Panc1 (cell line): ENCODE measurements at regions not wholly inside any gene's neighbourhood (a gene's known extent, or its start where the extent isn't known, plus 50 kb on each side); places are given as distances from the start of the nearest gene placed in this dataset.

Source experiments
- ATAC-seq: fragments of 200-7000 bp; cut with Tn5 transposase; 2 replicates; pipeline ENCODE4 v1.9.1; 2020; ENCODE audit warnings: mild to moderate bottlenecking, moderate library complexity
- BruUV-seq: library from RNA; stranded (reverse); fragments of 400-500 nt; replicated peaks from 2 replicates; lab custom pipeline; 2021; lab: Mats Ljungman, UMichigan
- CTCF ChIA-PET: fragments of 300-600 bp; sonication (Branson Sonifier 250); formaldehyde crosslinking; loops from one replicate; lab custom pipeline; 2022; ENCODE audit warnings: antibody characterized with exemption; lab: Charles Lee
- POLR2A ChIA-PET: fragments of 300-600 bp; sonication (Branson Sonifier 250); formaldehyde crosslinking; loops from one replicate; lab custom pipeline; 2022; ENCODE audit warnings: antibody characterized with exemption; lab: Charles Lee
- DNase-seq: peaks from one replicate; pipeline ENCODE4 v3.0.0-alpha.2; 2010; ENCODE audit warnings: low read depth, low spot score
- H3K27ac ChIP-seq: 2 replicates; pipeline ENCODE4 v1.5.1; 2011; ENCODE audit warnings: mild to moderate bottlenecking, low read length, inconsistent platforms
- H3K27me3 ChIP-seq: fragments of 200-500 bp; sonication (Bioruptor generic); 2 replicates; pipeline ENCODE4 v1.6.0; 2014; ENCODE audit warnings: low read length, inconsistent platforms; ENCODE audit not compliant: control insufficient read depth, insufficient read depth
- H3K36me3 ChIP-seq: fragments of 200-500 bp; sonication (Bioruptor generic); 2 replicates; pipeline ENCODE4 v1.5.1; 2014; ENCODE audit warnings: inconsistent platforms, mild to moderate bottlenecking, low read length, moderate library complexity; ENCODE audit not compliant: control insufficient read depth, insufficient read depth
- H3K4me1 ChIP-seq: 2 replicates; pipeline ENCODE4 v1.5.1; 2011; ENCODE audit warnings: inconsistent platforms, mild to moderate bottlenecking, low read length, moderate library complexity; ENCODE audit not compliant: control insufficient read depth, insufficient read depth
- H3K4me3 ChIP-seq, 2 experiments: 2 replicates each; pipeline ENCODE4 v1.5.1; 2011 to 2012; ENCODE audit warnings: low read depth in 2 of 2, low read length in 2 of 2, mild to moderate bottlenecking in 2 of 2, inconsistent platforms in 1 of 2, moderate library complexity in 1 of 2
- H3K9me3 ChIP-seq: fragments of 200-500 bp; sonication (Bioruptor generic); 2 replicates; pipeline ENCODE4 v1.5.1; 2014; ENCODE audit warnings: low read depth, mild to moderate bottlenecking, inconsistent platforms, low read length, moderate library complexity; ENCODE audit not compliant: control insufficient read depth, insufficient read depth
- CTCF ChIP-seq: fragments of 450-650 bp; IDR thresholded peaks from 2 replicates; pipeline ENCODE4 v1.5.1; 2017; ENCODE audit warnings: mild to moderate bottlenecking
- POLR2AphosphoS5 ChIP-seq: IDR thresholded peaks from 2 replicates; pipeline ENCODE4 v1.6.1; 2012; ENCODE audit warnings: mild to moderate bottlenecking, low read depth, low read length, moderate library complexity
- REST ChIP-seq, 2 experiments: IDR thresholded peaks; 2 replicates each; pipeline ENCODE4 v1.6.1; 2011 to 2012; ENCODE audit warnings: low read depth in 2 of 2, control low read depth in 1 of 2, low read length in 1 of 2, mild to moderate bottlenecking in 1 of 2, moderate library complexity in 1 of 2; ENCODE audit not compliant: insufficient read depth in 1 of 2
- SIN3A ChIP-seq: IDR thresholded peaks from 2 replicates; pipeline ENCODE4 v1.6.1; 2012; ENCODE audit warnings: low read depth, mild to moderate bottlenecking, low read length, moderate library complexity, borderline replicate concordance; ENCODE audit not compliant: insufficient read depth
- TCF7L2 ChIP-seq: IDR thresholded peaks from 2 replicates; pipeline ENCODE4 v1.6.1; 2011; ENCODE audit warnings: mild to moderate bottlenecking, low read depth, low read length, inconsistent platforms
- in situ Hi-C: cut with HindIII; loops from 2 replicates; pipeline ENCODE4 v1.10.0; 2016; ENCODE audit warnings: low sequenced_read_pairs, low pct_unique_long_range_greater_than_20kb
- intact Hi-C: fragments of 100-400 bp; cut with micrococcal nuclease; formaldehyde crosslinking; loops from one replicate; pipeline ENCODE4 v1.10.0; 2022; ENCODE audit not compliant: unreplicated experiment

- Histone ChIP-seq H3K9me3 (no peaks in the 10 kb centered on the region), H3K27ac (no peak overlapping the region), H3K27me3 (no peaks in the 10 kb centered on the region), H3K4me1 (peaks cover 4% of the 10 kb centered on the region; the same call in 1 of the 2 replicates), H3K4me3 (no peak overlapping the region), H3K36me3 (no peaks in the 10 kb centered on the region)
- intact Hi-C loops (no loop called here), in situ Hi-C loops (no loop called here)
- ChIA-PET CTCF (interaction anchor here (0.7 kb wide), 1 partner anchor 1215 kb away, joined by 3 read pairs; no protein-coding TSS in a partner anchor), POLR2A (interaction anchor here (0.6 kb wide), 1 partner anchor 10 kb away, joined by 7 read pairs; no protein-coding TSS in a partner anchor)
- no peak for ATAC-seq
- DNase-seq = no peak
- TF ChIP-seq SIN3A (no peak), TCF7L2 (no peak)
- BruUV-seq = no TSS peak
Measured at GRCh38 chr7:131648491-131648890, 92.1 kb upstream of the PODXL start.

- in situ Hi-C loops = no loop called here
- POLR2A ChIA-PET = interaction anchor here (0.6 kb wide), 1 partner anchor 47 kb away, joined by 10 read pairs; no protein-coding TSS in a partner anchor
Measured at GRCh38 chr7:131646203-131646602, 89.8 kb upstream of the PODXL start.

More at GRCh38 chr7:131646203-131646602, 89.8 kb upstream of the PODXL start:
- BruUV-seq = no TSS peak
- Histone ChIP-seq H3K9me3 (no peaks in the 10 kb centered on the region), H3K36me3 (no peaks in the 10 kb centered on the region), H3K27me3 (no peaks in the 10 kb centered on the region), H3K4me1 (no peaks in the 10 kb centered on the region), H3K27ac (no peak overlapping the region), H3K4me3 (no peak overlapping the region)
- CTCF ChIA-PET = interaction anchor here (0.7 kb wide), 1 partner anchor 21 kb away, joined by 5 read pairs; no protein-coding TSS in a partner anchor
- intact Hi-C loops = no loop called here
- DNase-seq (no peak), ATAC-seq (no peak)
- TF ChIP-seq CTCF (no peak), SIN3A (no peak), POLR2AphosphoS5 (no peak), REST (IDR thresholded peaks at IDR 0.05; ENCODE audit: insufficient read depth in 1 of 2, low read depth in 2 of 2, low read length in 1 of 2) (no peak), TCF7L2 (no peak)
